Posterior cingulate gyrus (tissue), 11 donors: ENCODE measurements at regions not wholly inside any gene's neighbourhood (a gene's known extent, or its start where the extent isn't known, plus 50 kb on each side); places are given as distances from the start of the nearest gene placed in this dataset.
A peak's percentile ranks its signal among the peaks of the same experiment; 100 is the strongest.
"Not testable (repeated sequence)": the region's sequence is repeated elsewhere in the genome, so short reads cannot be mapped to it uniquely, and the experiment has no call there.

Experiments used
- DNase-seq, 10 donors: peaks; one replicate each; pipeline versions ENCODE4 v3.0.0 to v3.0.0-alpha.2; 2020 to 2021; ENCODE audit warnings: mixed read lengths in 3 of 10
- intact Hi-C: fragments of 100-400 bp; cut with DNase I; formaldehyde crosslinking; loops from one replicate; pipeline ENCODE4 v1.15.1; 2023

GRCh38 chr2:216970359-216970915 is 110.6 kb upstream of the TNP1 start:
- no peak for DNase-seq
- intact Hi-C loops, result no loop called here

GRCh38 chr2:216967889-216968288 is 108.0 kb upstream of the TNP1 start:
- intact Hi-C loops, result no loop called here
- DNase-seq, result no peak

- intact Hi-C loops, result no loop called here
- peak in 1 of 10 donors; percentile 77 for DNase-seq
Observed at GRCh38 chr2:216960671-216961268, 100.9 kb upstream of the TNP1 start.

DNA sequence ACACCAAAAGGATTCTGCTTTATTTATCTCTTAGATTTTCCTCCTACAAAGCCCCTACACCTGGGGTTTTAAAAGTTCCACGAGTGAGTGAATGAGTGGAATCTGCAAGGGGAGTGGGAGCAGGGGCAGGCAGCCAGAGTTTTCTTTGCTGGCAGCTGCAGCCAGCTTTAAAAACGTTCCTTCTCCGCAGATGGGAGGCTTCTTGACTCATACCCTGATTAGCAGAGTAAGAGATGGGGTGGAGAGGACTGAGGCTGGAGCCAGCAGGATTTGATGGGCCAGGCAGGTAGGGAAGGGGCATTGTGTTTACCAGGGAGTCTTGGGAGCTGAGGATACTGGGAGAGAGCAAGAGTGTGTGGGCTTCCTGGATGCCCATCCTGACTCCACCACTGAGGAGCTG is 99.6 kb upstream of the TNP1 start:
- intact Hi-C loops, result no loop called here
- no peak for DNase-seq

DNA sequence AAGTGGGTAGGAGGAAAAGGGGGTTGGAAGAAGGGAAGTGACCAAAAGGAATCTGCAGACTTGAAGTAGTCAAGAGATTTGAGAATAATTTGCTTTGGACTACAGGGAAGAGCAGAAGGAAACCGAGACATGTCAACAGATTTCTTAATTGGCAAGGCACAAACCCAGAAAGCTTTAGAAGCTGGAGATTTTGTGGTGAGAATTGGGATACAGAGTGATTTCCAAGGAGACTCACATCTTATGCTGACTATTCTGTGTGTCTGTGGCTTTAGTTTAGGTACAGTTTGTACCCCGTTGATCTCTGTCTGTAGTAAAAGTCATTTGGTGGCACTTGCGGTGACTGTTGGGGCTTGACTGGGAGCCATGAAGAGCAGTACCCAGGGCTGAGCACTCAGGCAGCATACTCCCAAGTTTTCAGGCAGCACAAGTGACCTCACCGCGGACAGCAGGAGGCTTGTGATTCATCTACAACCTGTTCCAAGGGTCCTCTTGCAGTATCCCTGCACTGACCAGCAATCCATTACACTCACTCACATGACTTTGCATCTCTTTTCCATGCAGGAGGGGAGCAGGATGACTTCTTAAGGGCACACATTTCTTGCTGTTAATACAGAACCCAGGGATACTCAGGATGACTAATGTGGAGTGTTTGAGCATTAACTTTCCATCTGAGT is 97.1 kb upstream of the TNP1 start:
- intact Hi-C loops, result no loop called here
- DNase-seq, result no peak

DNA sequence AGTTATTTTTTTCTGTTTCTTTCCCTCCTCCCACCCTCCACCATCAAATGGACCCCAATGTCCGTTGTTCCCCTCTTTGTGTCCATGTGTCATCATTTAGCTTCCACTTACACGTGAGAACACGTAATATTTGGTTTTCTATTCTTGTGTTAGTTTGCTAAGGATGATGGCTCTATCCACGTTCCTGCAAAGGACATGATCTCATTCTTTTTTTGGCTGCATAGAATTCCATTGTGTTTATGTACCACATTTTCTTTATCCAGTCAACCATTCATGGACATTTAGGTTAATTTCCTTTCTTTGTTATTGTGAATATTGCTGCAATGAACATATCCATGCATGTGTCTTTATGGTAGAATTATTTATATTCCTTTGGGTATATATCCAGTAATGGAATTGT is 91.3 kb upstream of the TNP1 start:
- intact Hi-C loops, result no loop called here
- DNase-seq, result no peak

- intact Hi-C loops, result no loop called here
- DNase-seq, result no peak
Observed at GRCh38 chr2:216950547-216950946, 90.7 kb upstream of the TNP1 start.

GRCh38 chr2:216949700-216950413 is 90.0 kb upstream of the TNP1 start:
- intact Hi-C loops, result no loop called here
- DNase-seq, result no peak

- intact Hi-C loops, result no loop called here
- DNase-seq, result no peak
Observed at GRCh38 chr2:216947055-216947454, 87.2 kb upstream of the TNP1 start.

- no peak for DNase-seq
- intact Hi-C loops, result no loop called here
Observed at GRCh38 chr2:216944733-216945132, 84.9 kb upstream of the TNP1 start.

GRCh38 chr2:216943109-216943508 is 83.2 kb upstream of the TNP1 start:
- intact Hi-C loops, result no loop called here
- DNase-seq, result no peak

DNA sequence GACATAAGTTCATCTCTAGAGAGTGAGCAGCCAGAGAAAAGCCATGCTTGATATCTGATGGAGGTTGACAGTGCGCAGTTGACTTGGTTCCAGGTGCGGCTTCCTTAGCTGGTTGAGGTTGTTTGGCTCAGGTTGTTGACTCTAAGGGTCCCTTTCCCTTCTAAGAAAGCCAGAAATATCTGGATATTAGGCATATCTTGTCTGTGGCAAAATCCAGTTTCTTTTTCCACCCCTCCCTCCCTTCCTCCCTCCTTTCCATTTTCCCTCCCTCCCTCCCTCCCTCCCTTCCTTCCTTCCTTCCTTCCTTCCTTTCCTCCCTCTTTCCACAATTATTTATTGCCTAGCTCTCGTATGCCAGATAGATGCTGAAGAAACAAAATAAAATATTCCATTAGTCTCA is 82.6 kb upstream of the TNP1 start:
- intact Hi-C loops, result no loop called here
- no peak for DNase-seq

- no peak for DNase-seq
- intact Hi-C loops, result no loop called here
Observed at GRCh38 chr2:216942016-216942415, 82.2 kb upstream of the TNP1 start.

GRCh38 chr2:216936954-216937357 is 77.1 kb upstream of the TNP1 start:
- no peak for DNase-seq
- intact Hi-C loops, result no loop called here

- DNase-seq, result no peak
- intact Hi-C loops, result no loop called here
Observed at GRCh38 chr2:216934623-216935022, 74.8 kb upstream of the TNP1 start.

- DNase-seq, result no peak
- intact Hi-C loops, result no loop called here
Observed at GRCh38 chr2:216934151-216934550, 74.3 kb upstream of the TNP1 start.

- no peak for DNase-seq
Observed at GRCh38 chr2:216932863-216933548, 73.1 kb upstream of the TNP1 start.

GRCh38 chr2:216932113-216932862 is 72.4 kb upstream of the TNP1 start:
- DNase-seq, result no peak
- intact Hi-C loops, result no loop called here

More at GRCh38 chr2:216932863-216933548, 73.1 kb upstream of the TNP1 start:
- intact Hi-C loops, result no loop called here

DNA sequence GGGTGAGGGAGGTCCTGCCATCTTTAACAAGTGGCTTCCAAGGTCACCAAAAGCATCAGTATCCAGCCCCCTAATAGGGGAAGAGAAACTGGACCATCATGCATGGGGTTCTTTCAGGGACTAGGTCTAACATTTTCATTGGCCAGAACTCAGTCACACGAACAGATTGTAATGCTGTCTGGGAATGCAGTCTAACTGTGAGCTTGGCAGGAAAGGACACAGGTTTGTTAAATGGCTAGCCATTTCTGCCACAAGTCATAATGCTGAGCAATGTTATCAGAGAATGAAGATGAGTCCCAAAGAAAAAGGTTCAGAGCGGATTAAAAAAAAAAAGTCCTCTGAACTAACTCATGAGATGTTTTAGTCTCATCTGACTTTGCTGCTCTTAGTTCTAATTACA is 70.9 kb upstream of the TNP1 start:
- no peak for DNase-seq
- intact Hi-C loops, result no loop called here

- DNase-seq, intact Hi-C loops: not testable (repeated sequence)
Observed at GRCh38 chr2:216929338-216929737, 69.5 kb upstream of the TNP1 start.
